H9 (cell line): ENCODE measurements at regions not wholly inside any gene's neighbourhood (a gene's known extent, or its start where the extent isn't known, plus 50 kb on each side); places are given as distances from the start of the nearest gene placed in this dataset.
A peak's percentile ranks its signal among the peaks of the same experiment; 100 is the strongest.

Experiments
- DNase-seq: peaks from one replicate; pipeline ENCODE4 v3.0.0-alpha.2; 2017
- H2AFZ ChIP-seq: one replicate; pipeline ENCODE4 v1.6.1; 2013; ENCODE audit warnings: mild to moderate bottlenecking, low read length, control low read depth, moderate library complexity
- H2AK5ac ChIP-seq: 2 replicates; pipeline ENCODE4 v1.6.1; 2013; ENCODE audit warnings: low read length, control low read depth, mixed read lengths; ENCODE audit not compliant: insufficient read length
- H2BK120ac ChIP-seq: one replicate; pipeline ENCODE4 v1.6.1; 2013; ENCODE audit warnings: low read depth, mild to moderate bottlenecking, low read length, control low read depth, inconsistent platforms; ENCODE audit not compliant: poor library complexity, severe bottlenecking
- H2BK12ac ChIP-seq: 2 replicates; pipeline ENCODE4 v1.6.1; 2013; ENCODE audit warnings: low read length, control low read depth, mixed read lengths, low read depth; ENCODE audit not compliant: insufficient read length
- H2BK15ac ChIP-seq: 2 replicates; pipeline ENCODE4 v1.6.1; 2013; ENCODE audit warnings: low read depth, low read length, control low read depth
- H2BK20ac ChIP-seq: one replicate; pipeline ENCODE4 v1.6.1; 2013; ENCODE audit warnings: low read depth, mild to moderate bottlenecking, low read length, control low read depth, inconsistent platforms; ENCODE audit not compliant: poor library complexity, severe bottlenecking
- H2BK5ac ChIP-seq: 2 replicates; pipeline ENCODE4 v1.6.1; 2013; ENCODE audit warnings: low read length, control low read depth, mixed read lengths; ENCODE audit not compliant: insufficient read length
- H3K14ac ChIP-seq: 2 replicates; pipeline ENCODE4 v1.6.1; 2013; ENCODE audit warnings: low read length, control low read depth; ENCODE audit not compliant: insufficient read depth
- H3K18ac ChIP-seq: 2 replicates; pipeline ENCODE4 v1.6.1; 2013; ENCODE audit warnings: low read depth, mild to moderate bottlenecking, mixed read lengths, low read length, control low read depth; ENCODE audit not compliant: insufficient read length
- H3K23ac ChIP-seq: 2 replicates; pipeline ENCODE4 v1.6.1; 2013; ENCODE audit warnings: low read length, control low read depth, mixed read lengths, low read depth; ENCODE audit not compliant: insufficient read length
- H3K23me2 ChIP-seq: 2 replicates; pipeline ENCODE4 v1.6.1; 2013; ENCODE audit warnings: low read depth, mild to moderate bottlenecking, mixed read lengths, low read length, control low read depth; ENCODE audit not compliant: insufficient read length, poor library complexity, severe bottlenecking
- H3K27ac ChIP-seq: 2 replicates; pipeline ENCODE4 v1.5.1; 2013; ENCODE audit warnings: low read length, control low read depth, mixed read lengths, low read depth; ENCODE audit not compliant: insufficient read length
- H3K27me3 ChIP-seq: 2 replicates; pipeline ENCODE4 v1.6.1; 2013; ENCODE audit warnings: low read length, control low read depth, inconsistent platforms; ENCODE audit not compliant: insufficient read depth
- H3K4ac ChIP-seq: 2 replicates; pipeline ENCODE4 v1.6.1; 2013; ENCODE audit warnings: low read depth, mild to moderate bottlenecking, control low read depth, inconsistent platforms, low read length, moderate library complexity
- H3K4me1 ChIP-seq: 2 replicates; pipeline ENCODE4 v1.6.1; 2013; ENCODE audit warnings: low read length, control low read depth, inconsistent platforms; ENCODE audit not compliant: insufficient read depth
- H3K4me2 ChIP-seq: 2 replicates; pipeline ENCODE4 v1.6.1; 2013; ENCODE audit warnings: low read length, control low read depth, mixed read lengths; ENCODE audit not compliant: insufficient read length, insufficient read depth
- H3K56ac ChIP-seq: 2 replicates; pipeline ENCODE4 v1.6.1; 2013; ENCODE audit warnings: low read depth, mild to moderate bottlenecking, mixed read lengths, low read length, control low read depth; ENCODE audit not compliant: insufficient read length
- H3K79me1 ChIP-seq: 2 replicates; pipeline ENCODE4 v1.6.1; 2013; ENCODE audit warnings: low read depth, mild to moderate bottlenecking, moderate library complexity, low read length, control low read depth, inconsistent platforms; ENCODE audit not compliant: insufficient read depth, poor library complexity, severe bottlenecking
- H3K79me2 ChIP-seq: 2 replicates; pipeline ENCODE4 v1.6.1; 2013; ENCODE audit warnings: low read length, control low read depth, inconsistent platforms; ENCODE audit not compliant: insufficient read depth
- H3K9ac ChIP-seq: 2 replicates; pipeline ENCODE4 v1.6.1; 2013; ENCODE audit warnings: low read length, control low read depth, mixed read lengths; ENCODE audit not compliant: insufficient read length; ENCODE audit errors: extremely low read depth
- H3K9me3 ChIP-seq: one replicate; pipeline ENCODE4 v1.6.1; 2013; ENCODE audit warnings: low read depth, low read length, inconsistent platforms; ENCODE audit not compliant: control insufficient read depth
- H3T11ph ChIP-seq: one replicate; pipeline ENCODE4 v1.6.1; 2013; ENCODE audit warnings: mild to moderate bottlenecking, low read length, control low read depth, inconsistent platforms
- H4K20me1 ChIP-seq: one replicate; pipeline ENCODE4 v1.6.1; 2013; ENCODE audit not compliant: control insufficient read depth, insufficient read length, insufficient read depth
- H4K5ac ChIP-seq: 2 replicates; pipeline ENCODE4 v1.6.1; 2013; ENCODE audit warnings: low read depth, mild to moderate bottlenecking, mixed read lengths, low read length, control low read depth; ENCODE audit not compliant: insufficient read length
- H4K8ac ChIP-seq: replicated peaks from 2 replicates; pipeline ENCODE4 v1.6.1; 2013; ENCODE audit warnings: low read length, control low read depth, mixed read lengths, low read depth; ENCODE audit not compliant: insufficient read length
- H4K91ac ChIP-seq: 2 replicates; pipeline ENCODE4 v1.6.1; 2013; ENCODE audit warnings: low read depth, mild to moderate bottlenecking, moderate library complexity, mixed read lengths, low read length, control low read depth; ENCODE audit not compliant: insufficient read length
- H3K27ac Mint-ChIP-seq, 3 experiments: 2 replicates in 2 of 3; 3 replicates in 1 of 3; pipeline ENCODE4 v1.8.0; 2020 to 2021; ENCODE audit warnings: mixed read lengths in 3 of 3, mild to moderate bottlenecking in 1 of 3, moderate library complexity in 1 of 3
- H3K27me3 Mint-ChIP-seq: 2 replicates; pipeline ENCODE4 v1.8.0; 2021; ENCODE audit warnings: low read depth, mild to moderate bottlenecking, moderate library complexity, mixed read lengths
- H3K36me3 Mint-ChIP-seq, 3 experiments: 2 replicates in 2 of 3; 3 replicates in 1 of 3; pipeline ENCODE4 v1.8.0; 2020 to 2021; ENCODE audit warnings: low read depth in 3 of 3, mixed read lengths in 3 of 3; ENCODE audit not compliant: insufficient read depth in 1 of 3
- H3K4me1 Mint-ChIP-seq, 2 experiments: 2 replicates each; pipeline ENCODE4 v1.8.0; 2020; ENCODE audit warnings: mixed read lengths in 2 of 2
- H3K4me3 Mint-ChIP-seq, 2 experiments: 2 replicates in 1 of 2; 3 replicates in 1 of 2; pipeline ENCODE4 v1.8.0; 2020 to 2021; ENCODE audit warnings: mild to moderate bottlenecking in 2 of 2, mixed read lengths in 2 of 2, moderate library complexity in 1 of 2
- H3K9me3 Mint-ChIP-seq, 2 experiments: 2 replicates in 1 of 2; 3 replicates in 1 of 2; pipeline ENCODE4 v1.8.0; 2020; ENCODE audit warnings: mild to moderate bottlenecking in 2 of 2, mixed read lengths in 2 of 2, moderate library complexity in 1 of 2
- CTCF ChIP-seq: fragments of 200-600 bp; sonication (generic); conservative IDR thresholded peaks from 3 replicates; pipeline ENCODE4 v1.8.0; 2021; ENCODE audit warnings: antibody characterized with exemption, mild to moderate bottlenecking
- WGBS: extraction: QIAGEN DNeasy Blood & Tissue Kit; methylation state at CpG from one replicate; pipeline ENCODE4 v1.1.7; 2013; ENCODE audit warnings: missing lambda C conversion rate, low lambda C conversion rate, mixed read lengths; ENCODE audit not compliant: insufficient read length; ENCODE audit errors: extremely low coverage; 5-methylcytosine and 5-hydroxymethylcytosine counted together

DNA sequence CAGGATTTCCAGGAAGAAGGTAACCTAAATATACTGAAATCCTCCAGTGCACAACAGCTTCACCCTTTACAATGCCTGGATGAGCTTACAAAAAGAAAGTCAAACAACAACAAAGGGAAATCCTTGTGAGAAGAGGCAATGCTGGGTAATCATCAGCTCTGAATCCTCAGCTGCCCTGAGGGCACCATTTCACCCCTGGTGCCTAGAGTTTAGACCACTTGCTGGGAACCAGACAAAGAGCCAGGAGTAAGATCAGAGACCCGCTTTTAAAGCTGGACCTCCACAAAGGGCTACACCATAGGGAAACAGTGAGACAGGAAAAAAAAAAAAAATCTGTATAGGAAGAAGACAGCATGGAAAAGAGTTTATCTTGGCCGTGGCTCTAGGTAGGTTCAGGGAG is 97.0 kb downstream of the FOXI3 start:
- H3K4me1 Mint-ChIP-seq: peaks cover 19 to 20% of the 10 kb centered on the region in 2 experiments
- peak; percentile 43 for DNase-seq

More for the DNA sequence above, 97.0 kb downstream of the FOXI3 start:
- Mint-ChIP-seq H3K27me3 (peaks cover 15% of the 10 kb centered on the region), H3K36me3 (no peaks in the 10 kb centered on the region), H3K4me3 (no peak overlapping the region; a peak in 1 of 5 replicates), H3K9me3 (peaks cover 0 to 2% of the 10 kb centered on the region in 2 experiments; a peak in 3 of 5 replicates), H3K27ac (no peak overlapping the region)
- Histone ChIP-seq H3K27ac (no peak overlapping the region), H3K23me2 (peaks cover 4% of the 10 kb centered on the region), H3T11ph (no peak overlapping the region), H3K4me2 (no peak overlapping the region), H3K23ac (no peak overlapping the region), H4K8ac (no peak overlapping the region), H2BK12ac (no peak overlapping the region), H2BK15ac (no peak overlapping the region), H2AK5ac (no peak overlapping the region), H2AFZ (no peak overlapping the region), H3K18ac (no peak overlapping the region), H3K4me1 (no peaks in the 10 kb centered on the region), H2BK20ac (no peak overlapping the region), H4K5ac (no peak overlapping the region), H4K91ac (no peak overlapping the region), H3K9ac (no peak overlapping the region), H3K79me2 (no peaks in the 10 kb centered on the region), H4K20me1 (no peaks in the 10 kb centered on the region), H2BK120ac (no peak overlapping the region), H2BK5ac (no peak overlapping the region), H3K9me3 (no peaks in the 10 kb centered on the region), H3K27me3 (no peaks in the 10 kb centered on the region), H3K56ac (no peak overlapping the region), H3K14ac (no peak overlapping the region), H3K4ac (no peak overlapping the region), H3K79me1 (no peaks in the 10 kb centered on the region)
- no peak for TF ChIP-seq CTCF
- WGBS: no CpG with 5 or more reads among the region's 2 CpGs
